Left forelimb (tissue), 1 donor: ENCODE measurements at regions not wholly inside any gene's neighbourhood (a gene's known extent, or its start where the extent isn't known, plus 50 kb on each side); places are given as distances from the start of the nearest gene placed in this dataset.
"Not testable (repeated sequence)": the region's sequence is repeated elsewhere in the genome, so short reads cannot be mapped to it uniquely, and the experiment has no call there.

ENCODE experiments used
- DNase-seq: peaks from one replicate; pipeline ENCODE4 v3.0.0-alpha.2; 2018; ENCODE audit warnings: low spot score

GRCh38 chr3:145054055-145054454 is 1082.4 kb downstream of the DIPK2A start:
- DNase-seq, result not testable (repeated sequence)

GRCh38 chr3:145055375-145056076 is 1083.9 kb downstream of the DIPK2A start:
- no peak for DNase-seq

GRCh38 chr3:145058483-145058882 is 1086.9 kb downstream of the DIPK2A start:
- DNase-seq, result no peak

GRCh38 chr3:145063616-145064015 is 1092.0 kb downstream of the DIPK2A start:
- DNase-seq, result no peak

GRCh38 chr3:145070795-145071194 is 1090.2 kb downstream of the PLOD2 start:
- no peak for DNase-seq

GRCh38 chr3:145079436-145079835 is 1081.5 kb downstream of the PLOD2 start:
- no peak for DNase-seq

- DNase-seq, result no peak
Observed at GRCh38 chr3:145087038-145087437, 1073.9 kb downstream of the PLOD2 start.

GRCh38 chr3:145088917-145089316 is 1072.1 kb downstream of the PLOD2 start:
- DNase-seq, result no peak

GRCh38 chr3:145089337-145089736 is 1071.6 kb downstream of the PLOD2 start:
- DNase-seq, result no peak

- DNase-seq, result no peak
Observed at GRCh38 chr3:145094355-145094941, 1066.5 kb downstream of the PLOD2 start.

GRCh38 chr3:145111141-145111540 is 1049.8 kb downstream of the PLOD2 start:
- DNase-seq, result not testable (repeated sequence)

- DNase-seq, result no peak
Observed at GRCh38 chr3:145116769-145117168, 1044.2 kb downstream of the PLOD2 start.

- no peak for DNase-seq
Observed at GRCh38 chr3:145118303-145118702, 1042.7 kb downstream of the PLOD2 start.

- no peak for DNase-seq
Observed at GRCh38 chr3:145124900-145125678, 1035.9 kb downstream of the PLOD2 start.

GRCh38 chr3:145133281-145133680 is 1027.7 kb downstream of the PLOD2 start:
- DNase-seq, result no peak

GRCh38 chr3:145134738-145135137 is 1026.2 kb downstream of the PLOD2 start:
- no peak for DNase-seq

GRCh38 chr3:145144361-145144760 is 1016.6 kb downstream of the PLOD2 start:
- DNase-seq, result no peak

GRCh38 chr3:145145461-145145860 is 1015.5 kb downstream of the PLOD2 start:
- DNase-seq, result no peak

GRCh38 chr3:145159640-145160039 is 1001.3 kb downstream of the PLOD2 start:
- no peak for DNase-seq

- DNase-seq, result no peak
Observed at GRCh38 chr3:145170121-145170520, 990.9 kb downstream of the PLOD2 start.

- DNase-seq, result no peak
Observed at GRCh38 chr3:145175626-145176025, 985.4 kb downstream of the PLOD2 start.

- no peak for DNase-seq
Observed at GRCh38 chr3:145176907-145177306, 984.1 kb downstream of the PLOD2 start.

GRCh38 chr3:145177828-145178227 is 983.2 kb downstream of the PLOD2 start:
- no peak for DNase-seq
